ENCODE measurements at regions not wholly inside any gene's neighbourhood (a gene's known extent, or its start where the extent isn't known, plus 50 kb on each side); places are given as distances from the start of the nearest gene placed in this dataset.

DNA sequence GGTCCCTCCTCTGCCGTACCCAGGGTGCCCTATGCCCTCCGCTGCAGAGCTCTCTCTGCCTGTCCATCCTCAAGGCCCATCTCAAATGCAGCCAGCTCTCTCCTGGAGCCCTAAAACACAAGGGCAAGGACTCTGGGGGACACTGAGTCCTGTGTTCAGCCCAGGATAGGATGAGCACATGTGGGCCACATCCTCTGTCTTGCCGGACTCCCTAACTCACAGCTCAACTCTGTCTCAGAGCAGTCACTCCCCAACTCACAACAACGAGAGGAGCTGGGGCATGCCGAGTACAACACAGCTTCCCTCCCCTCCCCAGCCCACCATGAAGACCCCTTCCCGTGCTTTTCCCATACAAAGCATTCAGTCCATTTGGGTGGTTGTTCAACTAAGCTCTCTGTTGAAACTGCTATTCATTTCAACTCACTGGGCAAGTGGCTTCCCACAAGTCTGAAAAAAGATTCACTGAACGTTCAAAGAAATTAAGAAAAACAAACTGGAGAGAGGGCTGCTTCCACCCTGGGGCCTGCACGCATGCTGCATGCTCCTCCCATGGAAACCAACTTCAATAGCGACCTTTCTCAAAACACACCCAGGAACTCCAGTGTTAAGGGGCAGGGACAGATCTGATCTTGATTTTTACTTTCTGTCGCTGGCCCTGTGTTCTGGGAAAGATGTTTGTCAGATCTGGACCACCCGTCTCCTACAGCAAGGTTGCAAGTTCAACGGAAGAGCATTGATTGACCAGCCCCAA lies 124.3 kb upstream of the IGF1R start:
- H3K27ac Mint-ChIP-seq = no peak overlapping the region
- H3K36me3 ChIP-seq (ENCODE audit: control insufficient read depth, insufficient read depth, low read length) = no peaks in the 10 kb centered on the region
- 83% methylated on average over 12 of the region's 12 CpGs for WGBS (ENCODE audit: insufficient coverage)

GRCh38 chr15:98524838-98525660 lies 123.3 kb upstream of the IGF1R start:
- 64% methylated on average over 9 of the region's 10 CpGs for WGBS (ENCODE audit: insufficient coverage)

More for the DNA sequence above, 124.3 kb upstream of the IGF1R start:
- Mint-ChIP-seq H3K4me1 (peaks cover 2 to 3% of the 10 kb centered on the region in 2 donors), H3K27me3 (ENCODE audit: low read depth in 2 of 2) (peaks cover 4 to 12% of the 10 kb centered on the region in 2 donors), H3K36me3 (no peaks in the 10 kb centered on the region), H3K4me3 (no peak overlapping the region), H3K9me3 (no peaks in the 10 kb centered on the region)
- intact Hi-C loops (cut with micrococcal nuclease) = no loop called here
- H3K4me1 ChIP-seq (ENCODE audit: control insufficient read depth, insufficient read depth, low read length) = peaks cover 2% of the 10 kb centered on the region
- no peak for DNase-seq
- no peak for ATAC-seq
- H3K27ac ChIP-seq (ENCODE audit: low read length) = no peak overlapping the region
- no peaks in the 10 kb centered on the region for H3K9me3 ChIP-seq (ENCODE audit: control insufficient read depth, insufficient read depth, low read length)
- no peaks in the 10 kb centered on the region for H3K27me3 ChIP-seq (ENCODE audit: control insufficient read depth, insufficient read depth, low read length)
- no peak overlapping the region for H3K4me3 ChIP-seq (ENCODE audit: low read length)
- TF ChIP-seq, protein P1, sequence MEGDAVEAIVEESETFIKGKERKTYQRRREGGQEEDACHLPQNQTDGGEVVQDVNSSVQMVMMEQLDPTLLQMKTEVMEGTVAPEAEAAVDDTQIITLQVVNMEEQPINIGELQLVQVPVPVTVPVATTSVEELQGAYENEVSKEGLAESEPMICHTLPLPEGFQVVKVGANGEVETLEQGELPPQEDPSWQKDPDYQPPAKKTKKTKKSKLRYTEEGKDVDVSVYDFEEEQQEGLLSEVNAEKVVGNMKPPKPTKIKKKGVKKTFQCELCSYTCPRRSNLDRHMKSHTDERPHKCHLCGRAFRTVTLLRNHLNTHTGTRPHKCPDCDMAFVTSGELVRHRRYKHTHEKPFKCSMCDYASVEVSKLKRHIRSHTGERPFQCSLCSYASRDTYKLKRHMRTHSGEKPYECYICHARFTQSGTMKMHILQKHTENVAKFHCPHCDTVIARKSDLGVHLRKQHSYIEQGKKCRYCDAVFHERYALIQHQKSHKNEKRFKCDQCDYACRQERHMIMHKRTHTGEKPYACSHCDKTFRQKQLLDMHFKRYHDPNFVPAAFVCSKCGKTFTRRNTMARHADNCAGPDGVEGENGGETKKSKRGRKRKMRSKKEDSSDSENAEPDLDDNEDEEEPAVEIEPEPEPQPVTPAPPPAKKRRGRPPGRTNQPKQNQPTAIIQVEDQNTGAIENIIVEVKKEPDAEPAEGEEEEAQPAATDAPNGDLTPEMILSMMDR (IDR thresholded peaks at IDR 0.05) = no peak

GRCh38 chr15:98525661-98526001 lies 122.7 kb upstream of the IGF1R start:
- Histone ChIP-seq H3K4me3 (ENCODE audit: low read length) (no peak overlapping the region), H3K9me3 (ENCODE audit: control insufficient read depth, insufficient read depth, low read length) (no peaks in the 10 kb centered on the region), H3K27me3 (ENCODE audit: control insufficient read depth, insufficient read depth, low read length) (no peaks in the 10 kb centered on the region), H3K27ac (ENCODE audit: low read length) (no peak overlapping the region), H3K36me3 (ENCODE audit: control insufficient read depth, insufficient read depth, low read length) (no peaks in the 10 kb centered on the region), H3K4me1 (ENCODE audit: control insufficient read depth, insufficient read depth, low read length) (no peaks in the 10 kb centered on the region)
- no peak overlapping the region for H3K27ac Mint-ChIP-seq
- no peak for DNase-seq
- ATAC-seq = no peak
- intact Hi-C loops (cut with micrococcal nuclease) = no loop called here
- WGBS (ENCODE audit: insufficient coverage) = 33% methylated on average over 13 of the region's 13 CpGs
- no peaks in the 10 kb centered on the region for H3K4me1 Mint-ChIP-seq
- no peaks in the 10 kb centered on the region for H3K36me3 Mint-ChIP-seq
- H3K4me3 Mint-ChIP-seq = no peak overlapping the region
- TF ChIP-seq, protein P1 (IDR thresholded peaks at IDR 0.05) = no peak
- no peaks in the 10 kb centered on the region for H3K9me3 Mint-ChIP-seq
- H3K27me3 Mint-ChIP-seq (ENCODE audit: low read depth in 2 of 2) = peaks cover 9 to 23% of the 10 kb centered on the region in 2 donors

More at GRCh38 chr15:98524838-98525660, 123.3 kb upstream of the IGF1R start:
- H3K4me1 Mint-ChIP-seq = no peaks in the 10 kb centered on the region
- no peaks in the 10 kb centered on the region for H3K9me3 Mint-ChIP-seq
- Histone ChIP-seq H3K4me1 (ENCODE audit: control insufficient read depth, insufficient read depth, low read length) (no peaks in the 10 kb centered on the region), H3K27me3 (ENCODE audit: control insufficient read depth, insufficient read depth, low read length) (no peaks in the 10 kb centered on the region), H3K4me3 (ENCODE audit: low read length) (no peak overlapping the region), H3K27ac (ENCODE audit: low read length) (no peak overlapping the region), H3K36me3 (ENCODE audit: control insufficient read depth, insufficient read depth, low read length) (no peaks in the 10 kb centered on the region), H3K9me3 (ENCODE audit: control insufficient read depth, insufficient read depth, low read length) (no peaks in the 10 kb centered on the region)
- intact Hi-C loops (cut with micrococcal nuclease) = no loop called here
- no peak overlapping the region for H3K27ac Mint-ChIP-seq
- H3K27me3 Mint-ChIP-seq (ENCODE audit: low read depth in 2 of 2) = peaks cover 8 to 18% of the 10 kb centered on the region in 2 donors
- DNase-seq = no peak
- TF ChIP-seq, protein P1 (IDR thresholded peaks at IDR 0.05) = no peak
- no peaks in the 10 kb centered on the region for H3K36me3 Mint-ChIP-seq
- no peak overlapping the region for H3K4me3 Mint-ChIP-seq
- ATAC-seq = no peak

All from natural killer cell (primary cell).